HCT116 (cell line): ENCODE measurements at regions not wholly inside any gene's neighbourhood (a gene's known extent, or its start where the extent isn't known, plus 50 kb on each side); places are given as distances from the start of the nearest gene placed in this dataset.

Experiments used
- ATAC-seq: fragments of 200-7000 bp; cut with Tn5 transposase; 2 replicates; pipeline ENCODE4 v1.9.1; 2020; ENCODE audit warnings: mild to moderate bottlenecking, moderate library complexity
- BruUV-seq: library from RNA; stranded (reverse); fragments of 400-500 nt; replicated peaks from 2 replicates; lab custom pipeline; 2021; lab: Mats Ljungman, UMichigan
- CTCF ChIA-PET: fragments of 300-600 bp; sonication (Branson Sonifier 250); formaldehyde crosslinking; loops from one replicate; lab custom pipeline; 2021; ENCODE audit warnings: antibody characterized with exemption; lab: Charles Lee
- POLR2A ChIA-PET: fragments of 300-600, 350-600 bp; sonication (Branson Sonifier 250); formaldehyde crosslinking; loops from one replicate; lab custom pipeline; 2021; ENCODE audit warnings: antibody characterized with exemption; lab: Charles Lee
- RAD21 ChIA-PET, 2 experiments: fragments of 300-600 bp; sonication (Branson Sonifier 250); formaldehyde crosslinking; loops; one replicate each; lab custom pipeline; 2023; ENCODE audit warnings: low total read pairs in 2 of 2; ENCODE audit not compliant: uncharacterized antibody in 2 of 2, unreplicated experiment in 2 of 2, low non-redundant PET in 1 of 2; lab: Charles Lee
- DNase-seq: peaks from one replicate; pipeline ENCODE4 v3.0.0-alpha.2; 2010; ENCODE audit warnings: low read depth, low spot score
- H2AFZ ChIP-seq: fragments of 200-600 bp; shearing (Covaris generic), sonication (generic); 2 replicates; pipeline ENCODE4 v1.6.1; 2017; ENCODE audit warnings: low read depth, mixed run types, mixed read lengths, antibody characterized with exemption, low read length; ENCODE audit not compliant: poor library complexity, severe bottlenecking
- H3K27ac ChIP-seq: 2 replicates; pipeline ENCODE4 v1.5.1; 2012; ENCODE audit warnings: low read depth, low read length
- H3K27me3 ChIP-seq: fragments of 200-600 bp; sonication (generic); 2 replicates; pipeline ENCODE4 v1.6.1; 2016; ENCODE audit warnings: mixed run types, low read length, mixed read lengths; ENCODE audit not compliant: insufficient read depth
- H3K36me3 ChIP-seq, 2 experiments: fragments of 200-500 bp in 1 of 2; fragments of 200-600 bp in 1 of 2; sonication (Bioruptor generic) in 1 of 2; sonication (generic) in 1 of 2; 2 replicates each; pipeline versions ENCODE4 v1.5.1 to v1.6.1; 2014 to 2016; ENCODE audit warnings: low read length in 2 of 2, inconsistent platforms in 1 of 2, mixed read lengths in 1 of 2, mixed run types in 1 of 2; ENCODE audit not compliant: insufficient read depth in 2 of 2, control insufficient read depth in 1 of 2
- H3K4me1 ChIP-seq, 2 experiments: fragments of 200-600 bp in 1 of 2; sonication (generic) in 1 of 2; 2 replicates each; pipeline versions ENCODE4 v1.5.1 to v1.6.1; 2012 to 2017; ENCODE audit warnings: low read length in 2 of 2, inconsistent platforms in 1 of 2, mild to moderate bottlenecking in 1 of 2, mixed read lengths in 1 of 2, mixed run types in 1 of 2, moderate library complexity in 1 of 2; ENCODE audit not compliant: insufficient read depth in 2 of 2, control insufficient read depth in 1 of 2
- H3K4me2 ChIP-seq: fragments of 200-600 bp; sonication (generic); 2 replicates; pipeline ENCODE4 v1.6.1; 2017; ENCODE audit warnings: mixed run types, low read length, mixed read lengths
- H3K4me3 ChIP-seq, 2 experiments: fragments of 200-600 bp in 1 of 2; sonication (generic) in 1 of 2; replicated peaks in 1 of 2; 2 replicates each; pipeline ENCODE4 v1.5.1; 2011 to 2016; ENCODE audit warnings: low read length in 2 of 2, control low read depth in 1 of 2, low read depth in 1 of 2, mild to moderate bottlenecking in 1 of 2, mixed read lengths in 1 of 2, mixed run types in 1 of 2
- H3K79me2 ChIP-seq: fragments of 200-600 bp; sonication (generic); 2 replicates; pipeline ENCODE4 v1.6.1; 2017; ENCODE audit warnings: mild to moderate bottlenecking, mixed run types, low read length, moderate library complexity, mixed read lengths; ENCODE audit not compliant: insufficient read depth
- H3K9ac ChIP-seq: fragments of 200-600 bp; sonication (generic); 2 replicates; pipeline ENCODE4 v1.6.1; 2016; ENCODE audit warnings: low read length, mixed read lengths
- H3K9me2 ChIP-seq: fragments of 200-600 bp; sonication (generic), shearing (Covaris generic); 2 replicates; pipeline ENCODE4 v1.6.1; 2017; ENCODE audit warnings: mixed run types, mild to moderate bottlenecking, moderate library complexity; ENCODE audit not compliant: insufficient read depth
- H3K9me3 ChIP-seq, 2 experiments: fragments of 200-500 bp in 1 of 2; fragments of 200-600 bp in 1 of 2; sonication (Bioruptor generic) in 1 of 2; sonication (generic) in 1 of 2; 2 replicates each; pipeline ENCODE4 v1.6.1; 2014 to 2017; ENCODE audit warnings: low read length in 2 of 2, mixed read lengths in 2 of 2, inconsistent platforms in 1 of 2, low read depth in 1 of 2, mild to moderate bottlenecking in 1 of 2, mixed run types in 1 of 2, moderate library complexity in 1 of 2; ENCODE audit not compliant: control insufficient read depth in 1 of 2, insufficient read depth in 1 of 2
- H4K20me1 ChIP-seq: fragments of 200-600 bp; sonication (generic), shearing (Covaris generic); 2 replicates; pipeline ENCODE4 v1.6.1; 2017; ENCODE audit warnings: mixed run types, mild to moderate bottlenecking, moderate library complexity; ENCODE audit not compliant: insufficient read depth
- ATF3 ChIP-seq: IDR thresholded peaks from 2 replicates; pipeline ENCODE4 v1.6.1; 2012
- CBX3 ChIP-seq: IDR thresholded peaks from 2 replicates; pipeline ENCODE4 v1.6.1; 2012; ENCODE audit warnings: low read depth
- CEBPB ChIP-seq: IDR thresholded peaks from 2 replicates; pipeline ENCODE4 v1.6.1; 2012; ENCODE audit warnings: low read depth
- EGR1 ChIP-seq: IDR thresholded peaks from 2 replicates; pipeline ENCODE4 v1.6.1; 2012; ENCODE audit warnings: low read depth
- ELF1 ChIP-seq: IDR thresholded peaks from 2 replicates; pipeline ENCODE4 v1.6.1; 2012; ENCODE audit warnings: low read depth, borderline replicate concordance
- EZH2phosphoT487 ChIP-seq: fragments of 200-600 bp; IDR thresholded peaks from 2 replicates; pipeline ENCODE4 v1.6.1; 2018; ENCODE audit warnings: antibody characterized with exemption, borderline replicate concordance
- FOSL1 ChIP-seq: IDR thresholded peaks from 2 replicates; pipeline ENCODE4 v1.6.1; 2012; ENCODE audit warnings: low read depth
- JUND ChIP-seq: IDR thresholded peaks from 2 replicates; pipeline ENCODE4 v1.6.1; 2012
- POLR2A ChIP-seq: IDR thresholded peaks from 2 replicates; pipeline ENCODE4 v1.7.0; 2011; ENCODE audit warnings: borderline replicate concordance; ENCODE audit not compliant: insufficient read depth, insufficient read length; ENCODE audit errors: extremely low read depth
- SIN3A ChIP-seq: IDR thresholded peaks from 2 replicates; pipeline ENCODE4 v1.6.1; 2012; ENCODE audit warnings: low read depth
- SP1 ChIP-seq: IDR thresholded peaks from 2 replicates; pipeline ENCODE4 v1.6.1; 2012; ENCODE audit warnings: low read depth
- SRF ChIP-seq: IDR thresholded peaks from 2 replicates; pipeline ENCODE4 v1.6.1; 2012; ENCODE audit warnings: low read depth
- TCF7L2 ChIP-seq: IDR thresholded peaks from 2 replicates; pipeline ENCODE4 v1.7.0; 2011; ENCODE audit warnings: borderline replicate concordance, inconsistent platforms; ENCODE audit not compliant: insufficient read depth, insufficient read length; ENCODE audit errors: extremely low read depth
- YY1 ChIP-seq: IDR thresholded peaks from 2 replicates; pipeline ENCODE4 v1.6.1; 2011; ENCODE audit warnings: low read length, low read depth, moderate library complexity, mild to moderate bottlenecking; ENCODE audit not compliant: insufficient replicate concordance; ENCODE audit errors: extremely low read depth
- ZFX ChIP-seq: fragments of 450-650 bp; IDR thresholded peaks from 2 replicates; pipeline ENCODE4 v1.6.1; 2017
- ZNF274 ChIP-seq: fragments of 200-500 bp; sonication (Bioruptor generic); IDR thresholded peaks from 2 replicates; pipeline ENCODE4 v1.6.1; 2014; ENCODE audit warnings: mild to moderate bottlenecking, low read depth, low read length, inconsistent platforms
- intact Hi-C: fragments of 100-400 bp; cut with micrococcal nuclease; formaldehyde crosslinking; loops from 2 replicates; pipeline ENCODE4 v1.10.0; 2022
- TF ChIP-seq, protein P1 (sequence below): IDR thresholded peaks from 2 replicates; pipeline ENCODE4 v1.6.1; 2011; ENCODE audit warnings: mild to moderate bottlenecking, low read length, moderate library complexity; ENCODE audit not compliant: insufficient replicate concordance; ENCODE audit errors: extremely low read depth
- TF ChIP-seq, protein P2 (sequence below): IDR thresholded peaks from 2 replicates; pipeline ENCODE4 v1.6.1; 2012

GRCh38 chr6:30804333-30804732, 60.0 kb upstream of the IER3 start:
- intact Hi-C loops, result no loop called here
- DNase-seq, result no peak
- no TSS peak for BruUV-seq
- H3K79me2 ChIP-seq, result no peaks in the 10 kb centered on the region
- H3K4me2 ChIP-seq, result no peak overlapping the region
- POLR2A ChIA-PET, result interaction anchor here (0.9 to 30.6 kb wide), 10 partner anchors 8 to 74 kb away, joined by 3 to 680 read pairs (median 16); partner anchors contain the start of genes FLOT1 and IER3
- no peak for ATAC-seq
- peak overlapping the region; percentile 69 for H3K27ac ChIP-seq
- H3K4me1 ChIP-seq, result peaks cover 38 to 64% of the 10 kb centered on the region in 2 experiments
- RAD21 ChIA-PET, result interaction anchor here in 1 of 2 experiments (0.6 kb wide), 1 partner anchor 21 kb away, joined by 3 read pairs; no protein-coding TSS in a partner anchor
- H3K9me3 ChIP-seq, result no peaks in the 10 kb centered on the region
- no peaks in the 10 kb centered on the region for H3K9me2 ChIP-seq
- CTCF ChIA-PET, result interaction anchor here (1.7 kb wide), 1 partner anchor 283 kb away, joined by 3 read pairs; no protein-coding TSS in a partner anchor
- no peaks in the 10 kb centered on the region for H3K36me3 ChIP-seq
- no peak overlapping the region for H3K9ac ChIP-seq
- H3K4me3 ChIP-seq, result no peak overlapping the region
- no peak for TF ChIP-seq ATF3
- no peak for TF ChIP-seq SP1
- no peak for TF ChIP-seq CEBPB
- no peak for TF ChIP-seq SIN3A
- TF ChIP-seq ELF1, result no peak
- TF ChIP-seq FOSL1, result no peak
- TF ChIP-seq EGR1, result no peak
- TF ChIP-seq EZH2phosphoT487, result no peak
- H2AFZ ChIP-seq, result no peak overlapping the region
- H4K20me1 ChIP-seq, result no peaks in the 10 kb centered on the region
- H3K27me3 ChIP-seq, result no peaks in the 10 kb centered on the region

GRCh38 chr6:30802731-30803130, 58.4 kb upstream of the IER3 start:
- Histone ChIP-seq H3K4me2 (no peak overlapping the region), H3K27me3 (no peaks in the 10 kb centered on the region), H3K4me3 (no peak overlapping the region), H3K4me1 (peaks cover 30 to 51% of the 10 kb centered on the region in 2 experiments), H3K9me3 (no peaks in the 10 kb centered on the region), H2AFZ (no peak overlapping the region), H3K9ac (no peak overlapping the region), H3K36me3 (no peaks in the 10 kb centered on the region), H3K9me2 (no peaks in the 10 kb centered on the region), H3K27ac (peak overlapping the region; percentile 37; the same call in 1 of the 2 replicates), H3K79me2 (no peaks in the 10 kb centered on the region), H4K20me1 (no peaks in the 10 kb centered on the region)
- RAD21 ChIA-PET, result no interaction called here
- POLR2A ChIA-PET, result interaction anchor here (1.0 to 30.6 kb wide), 8 partner anchors 9 to 57 kb away, joined by 3 to 680 read pairs (median 9); partner anchors contain the start of genes FLOT1 and IER3
- CTCF ChIA-PET, result no interaction called here
- intact Hi-C loops, result no loop called here
- ATAC-seq (no peak), DNase-seq (no peak)
- no TSS peak for BruUV-seq
- TF ChIP-seq SRF, result no peak
- no peak for TF ChIP-seq YY1
- TF ChIP-seq CBX3, result no peak; the same call in 1 of the 2 replicates
- no peak for TF ChIP-seq POLR2A
- TF ChIP-seq ZNF274, result no peak
- no peak for TF ChIP-seq SP1
- TF ChIP-seq ZFX, result no peak
- TF ChIP-seq, protein P1, sequence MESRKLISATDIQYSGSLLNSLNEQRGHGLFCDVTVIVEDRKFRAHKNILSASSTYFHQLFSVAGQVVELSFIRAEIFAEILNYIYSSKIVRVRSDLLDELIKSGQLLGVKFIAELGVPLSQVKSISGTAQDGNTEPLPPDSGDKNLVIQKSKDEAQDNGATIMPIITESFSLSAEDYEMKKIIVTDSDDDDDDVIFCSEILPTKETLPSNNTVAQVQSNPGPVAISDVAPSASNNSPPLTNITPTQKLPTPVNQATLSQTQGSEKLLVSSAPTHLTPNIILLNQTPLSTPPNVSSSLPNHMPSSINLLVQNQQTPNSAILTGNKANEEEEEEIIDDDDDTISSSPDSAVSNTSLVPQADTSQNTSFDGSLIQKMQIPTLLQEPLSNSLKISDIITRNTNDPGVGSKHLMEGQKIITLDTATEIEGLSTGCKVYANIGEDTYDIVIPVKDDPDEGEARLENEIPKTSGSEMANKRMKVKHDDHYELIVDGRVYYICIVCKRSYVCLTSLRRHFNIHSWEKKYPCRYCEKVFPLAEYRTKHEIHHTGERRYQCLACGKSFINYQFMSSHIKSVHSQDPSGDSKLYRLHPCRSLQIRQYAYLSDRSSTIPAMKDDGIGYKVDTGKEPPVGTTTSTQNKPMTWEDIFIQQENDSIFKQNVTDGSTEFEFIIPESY, result no peak
- no peak for TF ChIP-seq CEBPB
- TF ChIP-seq EZH2phosphoT487, result no peak
- TF ChIP-seq JUND, result no peak
- no peak for TF ChIP-seq SIN3A
- no peak for TF ChIP-seq TCF7L2
- TF ChIP-seq ATF3, result no peak
- TF ChIP-seq, protein P2, sequence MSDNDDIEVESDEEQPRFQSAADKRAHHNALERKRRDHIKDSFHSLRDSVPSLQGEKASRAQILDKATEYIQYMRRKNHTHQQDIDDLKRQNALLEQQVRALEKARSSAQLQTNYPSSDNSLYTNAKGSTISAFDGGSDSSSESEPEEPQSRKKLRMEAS, result no peak
